Fibroblast of the aortic adventitia (primary cell): ENCODE measurements at regions not wholly inside any gene's neighbourhood (a gene's known extent, or its start where the extent isn't known, plus 50 kb on each side); places are given as distances from the start of the nearest gene placed in this dataset.

ENCODE experiments used
- DNase-seq: peaks from one replicate; pipeline ENCODE4 v3.0.0-alpha.2; 2010; ENCODE audit warnings: low read depth
- H3K4me3 ChIP-seq: 2 replicates; pipeline ENCODE4 v1.5.1; 2011; ENCODE audit warnings: low read depth, mild to moderate bottlenecking, control low read depth, low read length, moderate library complexity
- TF ChIP-seq, protein P1 (sequence below): IDR thresholded peaks from 2 replicates; pipeline ENCODE4 v1.5.1; 2011; ENCODE audit warnings: mild to moderate bottlenecking, low read length, control low read depth, inconsistent platforms; ENCODE audit not compliant: insufficient read depth

DNA sequence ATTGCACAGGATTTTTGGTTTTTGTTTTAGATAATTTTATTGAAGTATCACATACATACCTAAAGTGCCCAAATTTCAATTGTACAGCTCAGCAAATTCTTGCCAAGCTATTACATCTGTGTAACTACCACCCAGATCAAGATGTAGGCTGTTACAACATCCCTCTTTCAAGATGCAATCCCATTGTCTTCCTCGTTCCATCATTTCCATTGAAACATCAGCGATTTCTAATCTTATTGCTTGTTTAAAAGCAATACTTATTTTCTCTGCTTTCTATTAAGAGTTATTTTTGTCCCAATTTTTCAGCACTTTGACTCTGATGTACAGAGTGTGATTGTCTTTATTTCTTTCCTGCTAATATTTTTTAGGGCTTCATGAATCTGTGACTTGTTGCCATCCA is 372.8 kb upstream of the SHH start:
- no peak overlapping the region for H3K4me3 ChIP-seq
- TF ChIP-seq, protein P1, sequence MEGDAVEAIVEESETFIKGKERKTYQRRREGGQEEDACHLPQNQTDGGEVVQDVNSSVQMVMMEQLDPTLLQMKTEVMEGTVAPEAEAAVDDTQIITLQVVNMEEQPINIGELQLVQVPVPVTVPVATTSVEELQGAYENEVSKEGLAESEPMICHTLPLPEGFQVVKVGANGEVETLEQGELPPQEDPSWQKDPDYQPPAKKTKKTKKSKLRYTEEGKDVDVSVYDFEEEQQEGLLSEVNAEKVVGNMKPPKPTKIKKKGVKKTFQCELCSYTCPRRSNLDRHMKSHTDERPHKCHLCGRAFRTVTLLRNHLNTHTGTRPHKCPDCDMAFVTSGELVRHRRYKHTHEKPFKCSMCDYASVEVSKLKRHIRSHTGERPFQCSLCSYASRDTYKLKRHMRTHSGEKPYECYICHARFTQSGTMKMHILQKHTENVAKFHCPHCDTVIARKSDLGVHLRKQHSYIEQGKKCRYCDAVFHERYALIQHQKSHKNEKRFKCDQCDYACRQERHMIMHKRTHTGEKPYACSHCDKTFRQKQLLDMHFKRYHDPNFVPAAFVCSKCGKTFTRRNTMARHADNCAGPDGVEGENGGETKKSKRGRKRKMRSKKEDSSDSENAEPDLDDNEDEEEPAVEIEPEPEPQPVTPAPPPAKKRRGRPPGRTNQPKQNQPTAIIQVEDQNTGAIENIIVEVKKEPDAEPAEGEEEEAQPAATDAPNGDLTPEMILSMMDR = no peak
- DNase-seq = no peak

DNA sequence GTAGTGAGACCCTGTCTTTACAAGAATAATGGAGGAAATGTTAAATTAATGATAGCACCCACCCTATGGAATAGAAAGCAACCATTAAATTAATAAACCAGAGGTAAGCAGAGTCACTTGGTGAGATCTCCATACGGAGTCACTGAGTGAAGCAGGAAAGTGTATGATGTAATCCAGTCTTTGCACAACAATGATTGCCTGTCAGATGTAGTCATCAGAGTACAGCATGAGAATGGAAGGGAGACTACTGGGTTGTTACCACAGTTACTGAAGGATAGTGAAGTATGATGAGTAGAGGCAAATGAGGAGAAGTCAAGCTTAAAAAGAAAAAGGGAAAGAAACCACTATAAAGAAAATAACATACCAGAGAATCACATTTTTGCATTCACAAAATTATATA is 371.9 kb upstream of the SHH start:
- TF ChIP-seq, protein P1 = no peak
- no peak overlapping the region for H3K4me3 ChIP-seq
- DNase-seq = no peak

DNA sequence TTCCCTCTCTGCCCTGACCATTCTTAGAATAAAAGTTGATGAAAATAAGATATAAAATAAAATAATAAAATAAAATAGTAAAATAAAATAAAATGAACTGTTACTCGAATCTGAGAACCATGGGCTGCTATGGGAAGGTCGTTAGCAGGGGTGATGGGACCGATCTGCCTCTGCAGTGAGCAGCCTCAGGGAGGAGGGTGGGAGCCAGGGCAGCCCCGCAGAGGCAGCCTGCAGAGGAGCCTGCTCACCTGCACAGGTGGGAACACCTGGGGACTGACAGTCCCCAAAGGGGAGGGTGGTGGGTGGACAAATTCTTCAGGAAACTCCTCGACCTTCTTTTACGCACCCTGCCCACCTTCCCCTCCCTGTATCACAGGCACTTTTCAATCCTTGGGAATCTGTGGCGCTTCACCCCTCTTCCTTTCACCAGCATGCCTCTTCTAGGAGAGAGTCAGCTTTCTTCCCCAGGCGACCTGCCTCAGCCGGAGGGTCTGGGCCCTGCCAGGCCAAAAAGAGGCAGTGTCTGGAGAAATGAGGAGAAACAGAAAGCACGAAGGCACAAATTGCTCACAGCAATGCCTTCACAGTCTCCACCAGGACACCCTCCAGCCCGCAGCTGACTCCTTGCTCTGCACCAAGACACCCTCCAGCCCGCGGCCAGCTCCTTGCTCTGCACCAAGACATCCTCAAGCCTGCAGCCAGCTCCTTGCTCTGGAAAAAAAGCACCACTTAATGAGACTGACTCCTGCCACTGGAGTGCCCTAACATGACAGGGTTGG is 368.4 kb upstream of the SHH start:
- TF ChIP-seq, protein P1 = no peak
- no peak overlapping the region for H3K4me3 ChIP-seq
- DNase-seq = no peak

DNA sequence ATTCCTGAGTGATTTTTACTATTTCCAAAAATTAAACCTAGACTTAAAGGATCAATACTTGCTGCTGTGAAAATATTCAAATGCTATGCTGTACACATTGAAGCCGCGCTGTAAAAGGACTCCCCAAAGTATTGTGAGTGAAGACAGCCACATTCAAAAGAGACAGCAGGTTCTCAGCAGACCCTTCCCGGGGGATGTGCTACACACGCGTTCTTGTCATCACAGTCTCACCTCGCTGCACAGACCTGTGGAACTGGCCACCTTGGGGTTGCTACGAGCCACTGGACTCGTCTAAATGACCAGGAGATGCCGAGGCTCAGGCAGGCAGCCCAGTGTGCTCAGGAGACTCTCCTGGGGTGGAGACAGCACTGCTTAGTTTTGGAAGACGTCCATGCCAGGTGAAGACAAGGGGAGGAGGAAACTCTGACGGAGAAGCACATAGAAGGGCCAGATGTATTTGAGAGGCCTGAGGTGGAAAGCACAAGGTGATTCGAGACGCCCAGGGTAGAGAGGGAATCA is 367.7 kb upstream of the SHH start:
- DNase-seq = no peak
- TF ChIP-seq, protein P1 = no peak

DNA sequence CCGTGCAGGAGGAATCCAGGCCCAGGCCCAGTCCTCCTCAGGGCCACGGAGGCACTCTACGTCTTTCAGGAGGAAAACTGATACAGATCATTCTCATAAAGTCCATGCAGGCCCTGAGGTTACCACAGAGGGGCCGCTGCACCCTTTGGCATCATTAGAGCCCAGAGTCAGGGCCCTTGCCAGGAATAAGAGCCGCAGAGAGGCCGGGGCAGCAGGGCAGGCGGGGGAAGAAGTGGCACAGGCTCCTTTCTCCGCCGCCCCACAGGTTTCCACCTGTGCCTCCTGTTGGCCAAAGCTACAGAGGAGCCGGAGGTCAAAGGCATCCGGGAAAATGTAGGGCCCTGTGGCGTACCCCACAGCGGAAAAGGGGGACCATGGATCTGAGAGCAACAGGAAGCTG is 366.6 kb upstream of the SHH start:
- H3K4me3 ChIP-seq = no peak overlapping the region
- DNase-seq = no peak
- TF ChIP-seq, protein P1 = no peak

More for the DNA sequence above, 367.7 kb upstream of the SHH start:
- H3K4me3 ChIP-seq = no peak overlapping the region

DNA sequence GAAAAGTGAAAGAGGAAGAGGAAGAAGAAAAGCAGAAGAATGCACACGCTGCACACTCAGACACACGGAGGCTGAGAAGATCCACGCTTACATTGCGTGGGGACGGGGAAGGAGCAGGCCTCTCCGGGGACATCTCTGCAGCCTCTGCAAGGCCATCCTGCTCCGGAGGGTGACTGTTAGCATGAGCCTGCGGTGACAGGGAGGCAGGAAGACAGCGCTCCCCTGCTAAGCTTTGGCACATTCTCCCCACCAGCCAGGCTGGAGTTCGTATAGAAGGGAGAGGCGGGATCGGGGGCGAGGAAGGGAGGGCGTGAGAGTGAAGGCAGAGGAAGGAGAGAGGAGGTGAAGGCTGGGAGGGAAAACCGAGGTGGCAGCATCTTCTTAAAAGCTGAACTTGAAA is 366.0 kb upstream of the SHH start:
- no peak for DNase-seq
- TF ChIP-seq, protein P1 = no peak
- no peak overlapping the region for H3K4me3 ChIP-seq
